Loucy (cell line): ENCODE measurements at regions not wholly inside any gene's neighbourhood (a gene's known extent, or its start where the extent isn't known, plus 50 kb on each side); places are given as distances from the start of the nearest gene placed in this dataset.

Experiments
- H2AFZ ChIP-seq: fragments of 200-600 bp; sonication (generic); 2 replicates; pipeline ENCODE4 v1.6.0; 2016; ENCODE audit warnings: antibody characterized with exemption, mild to moderate bottlenecking, low read length, moderate library complexity
- H3F3A ChIP-seq: fragments of 200-600 bp; 2 replicates; pipeline ENCODE4 v1.6.0; 2016; ENCODE audit warnings: antibody characterized with exemption, low read depth, mild to moderate bottlenecking
- H3K27me3 ChIP-seq: fragments of 200-600 bp; sonication (generic); 2 replicates; pipeline ENCODE4 v1.6.1; 2014; ENCODE audit warnings: low read length, mild to moderate bottlenecking; ENCODE audit not compliant: insufficient read depth, poor library complexity, severe bottlenecking
- H3K36me3 ChIP-seq: fragments of 200-600 bp; sonication (generic); 2 replicates; pipeline ENCODE4 v1.6.1; 2016; ENCODE audit warnings: low read length; ENCODE audit not compliant: insufficient read depth
- H3K4me1 ChIP-seq: fragments of 200-600 bp; sonication (generic); 2 replicates; pipeline ENCODE4 v1.5.1; 2014; ENCODE audit warnings: low read length, mild to moderate bottlenecking; ENCODE audit not compliant: insufficient read depth, poor library complexity, severe bottlenecking
- H3K4me2 ChIP-seq: fragments of 200-600 bp; sonication (generic); 2 replicates; pipeline ENCODE4 v1.6.0; 2014; ENCODE audit warnings: antibody characterized with exemption, low read length, low read depth, mild to moderate bottlenecking; ENCODE audit not compliant: poor library complexity, severe bottlenecking
- H3K4me3 ChIP-seq: fragments of 200-600 bp; sonication (generic); 2 replicates; pipeline ENCODE4 v1.5.1; 2014; ENCODE audit warnings: low read length, mild to moderate bottlenecking, mixed read lengths; ENCODE audit not compliant: poor library complexity, severe bottlenecking
- H3K79me2 ChIP-seq: fragments of 200-600 bp; sonication (generic); 2 replicates; pipeline ENCODE4 v1.6.1; 2014; ENCODE audit warnings: low read length; ENCODE audit not compliant: insufficient read depth
- H3K9ac ChIP-seq: fragments of 200-600 bp; sonication (generic); 2 replicates; pipeline ENCODE4 v1.6.0; 2014; ENCODE audit warnings: mild to moderate bottlenecking, low read depth, low read length, moderate library complexity; ENCODE audit not compliant: poor library complexity, severe bottlenecking
- H3K9me2 ChIP-seq: fragments of 200-600 bp; sonication (generic); replicated peaks from 2 replicates; pipeline ENCODE4 v1.6.1; 2016; ENCODE audit warnings: low read depth, low read length, mixed read lengths
- H3K9me3 ChIP-seq: fragments of 200-600 bp; sonication (generic); 2 replicates; pipeline ENCODE4 v1.6.1; 2014; ENCODE audit warnings: mild to moderate bottlenecking, antibody characterized with exemption, low read length, low read depth; ENCODE audit not compliant: insufficient read depth
- H4K20me1 ChIP-seq: fragments of 200-600 bp; sonication (generic); 2 replicates; pipeline ENCODE4 v1.6.0; 2014; ENCODE audit warnings: antibody characterized with exemption, low read length, mild to moderate bottlenecking; ENCODE audit not compliant: insufficient read depth, poor library complexity, severe bottlenecking
- EZH2phosphoT487 ChIP-seq: fragments of 200-600 bp; IDR thresholded peaks from 2 replicates; pipeline ENCODE4 v1.6.1; 2018; ENCODE audit warnings: antibody characterized with exemption, mild to moderate bottlenecking, moderate library complexity, borderline replicate concordance
- TF ChIP-seq, protein P1 (sequence below): fragments of 200-600 bp; sonication (generic); conservative IDR thresholded peaks from 2 replicates; pipeline ENCODE4 v1.5.1; 2014; ENCODE audit warnings: mild to moderate bottlenecking, antibody characterized with exemption, low read length

DNA sequence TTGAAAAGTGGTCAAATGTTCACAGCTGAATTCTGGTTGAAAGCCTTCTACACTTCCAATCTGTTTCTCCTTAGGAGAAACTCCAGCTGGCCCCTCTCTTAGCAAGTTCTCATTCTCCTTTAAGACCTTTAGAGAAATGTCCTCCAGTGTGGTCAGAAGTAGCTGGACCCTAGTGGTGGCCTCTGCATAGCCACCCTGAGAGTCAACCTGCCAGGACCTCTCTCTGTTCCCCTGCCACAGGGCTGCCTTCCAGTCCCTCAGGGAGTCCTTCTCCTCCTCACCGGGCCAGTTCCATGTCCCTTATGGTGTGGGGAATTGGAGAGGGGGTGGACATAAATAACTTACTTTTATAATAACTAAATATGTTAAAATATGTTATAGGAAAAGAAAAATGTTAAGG lies 200.9 kb upstream of the PKDCC start:
- TF ChIP-seq, protein P1, sequence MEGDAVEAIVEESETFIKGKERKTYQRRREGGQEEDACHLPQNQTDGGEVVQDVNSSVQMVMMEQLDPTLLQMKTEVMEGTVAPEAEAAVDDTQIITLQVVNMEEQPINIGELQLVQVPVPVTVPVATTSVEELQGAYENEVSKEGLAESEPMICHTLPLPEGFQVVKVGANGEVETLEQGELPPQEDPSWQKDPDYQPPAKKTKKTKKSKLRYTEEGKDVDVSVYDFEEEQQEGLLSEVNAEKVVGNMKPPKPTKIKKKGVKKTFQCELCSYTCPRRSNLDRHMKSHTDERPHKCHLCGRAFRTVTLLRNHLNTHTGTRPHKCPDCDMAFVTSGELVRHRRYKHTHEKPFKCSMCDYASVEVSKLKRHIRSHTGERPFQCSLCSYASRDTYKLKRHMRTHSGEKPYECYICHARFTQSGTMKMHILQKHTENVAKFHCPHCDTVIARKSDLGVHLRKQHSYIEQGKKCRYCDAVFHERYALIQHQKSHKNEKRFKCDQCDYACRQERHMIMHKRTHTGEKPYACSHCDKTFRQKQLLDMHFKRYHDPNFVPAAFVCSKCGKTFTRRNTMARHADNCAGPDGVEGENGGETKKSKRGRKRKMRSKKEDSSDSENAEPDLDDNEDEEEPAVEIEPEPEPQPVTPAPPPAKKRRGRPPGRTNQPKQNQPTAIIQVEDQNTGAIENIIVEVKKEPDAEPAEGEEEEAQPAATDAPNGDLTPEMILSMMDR: no peak
- no peak for TF ChIP-seq EZH2phosphoT487
- Histone ChIP-seq H3K9me3 (no peaks in the 10 kb centered on the region), H3K9me2 (no peaks in the 10 kb centered on the region), H3F3A (no peaks in the 10 kb centered on the region), H4K20me1 (no peaks in the 10 kb centered on the region), H3K27me3 (no peaks in the 10 kb centered on the region), H3K4me1 (no peaks in the 10 kb centered on the region), H3K9ac (no peak overlapping the region), H3K4me3 (no peak overlapping the region), H3K36me3 (no peaks in the 10 kb centered on the region), H2AFZ (no peak overlapping the region), H3K79me2 (no peaks in the 10 kb centered on the region), H3K4me2 (no peak overlapping the region)

DNA sequence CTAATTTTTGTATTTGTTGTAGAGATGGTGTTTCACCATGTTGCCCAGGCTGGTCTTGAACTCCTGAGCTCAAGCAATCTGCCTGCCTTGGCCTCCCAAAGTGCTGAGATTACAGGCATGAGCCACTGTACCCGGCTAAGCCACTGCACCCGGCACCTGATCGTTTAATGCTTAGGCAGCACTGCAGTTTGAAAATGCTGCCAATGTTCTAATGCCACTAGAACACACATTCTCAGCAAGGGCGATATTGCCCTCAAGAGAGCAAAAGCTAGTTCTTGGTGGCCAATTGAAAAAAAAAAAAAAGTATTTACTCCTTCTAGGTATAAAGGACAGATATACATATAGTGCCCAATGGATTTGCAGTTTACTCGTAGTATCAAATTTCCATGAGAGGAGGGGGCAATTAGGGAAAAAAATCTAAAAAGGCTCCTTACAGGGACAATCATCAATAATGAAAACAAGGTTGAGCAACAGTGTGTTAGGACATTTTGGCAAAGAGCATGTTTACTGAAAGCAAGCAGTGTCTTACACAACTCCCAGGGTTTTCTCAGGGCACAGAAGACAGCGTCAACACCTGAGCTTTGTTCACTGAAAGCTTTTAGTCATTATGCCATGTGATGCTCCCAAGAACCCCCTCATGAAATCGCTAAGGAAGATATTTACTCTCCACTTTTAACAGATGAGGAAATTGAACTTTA lies 199.9 kb upstream of the PKDCC start:
- no peak overlapping the region for H3K9ac ChIP-seq
- no peaks in the 10 kb centered on the region for H3K4me1 ChIP-seq
- no peak overlapping the region for H3K4me2 ChIP-seq
- H4K20me1 ChIP-seq: no peaks in the 10 kb centered on the region
- H3K4me3 ChIP-seq: no peak overlapping the region
- H3K9me2 ChIP-seq: no peaks in the 10 kb centered on the region
- H3K27me3 ChIP-seq: no peaks in the 10 kb centered on the region
- no peaks in the 10 kb centered on the region for H3K36me3 ChIP-seq
- no peaks in the 10 kb centered on the region for H3K9me3 ChIP-seq
- no peaks in the 10 kb centered on the region for H3F3A ChIP-seq
- H3K79me2 ChIP-seq: no peaks in the 10 kb centered on the region
- no peak overlapping the region for H2AFZ ChIP-seq
- TF ChIP-seq, protein P1: no peak
- no peak for TF ChIP-seq EZH2phosphoT487

DNA sequence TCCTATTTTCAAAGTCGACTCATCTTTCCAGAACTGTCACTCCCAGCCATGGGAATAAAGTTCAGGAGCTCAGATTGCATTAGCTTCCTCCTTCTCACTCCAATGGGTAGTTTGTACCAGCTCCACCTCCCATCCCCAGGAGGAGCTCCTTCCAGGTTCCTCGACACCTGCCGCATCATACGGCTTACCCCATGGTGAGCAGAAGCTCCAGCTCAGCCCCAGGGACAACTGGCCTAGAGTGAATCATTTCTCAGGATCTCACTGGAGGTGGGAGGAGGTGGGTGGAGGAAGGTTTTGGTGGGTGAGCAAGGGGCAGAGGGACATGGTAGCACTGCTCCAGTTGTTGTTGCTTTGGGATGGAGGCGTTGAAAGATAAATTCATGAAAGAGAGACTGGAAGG lies 196.3 kb upstream of the PKDCC start:
- Histone ChIP-seq H4K20me1 (no peaks in the 10 kb centered on the region), H3K36me3 (no peaks in the 10 kb centered on the region), H3K4me1 (no peaks in the 10 kb centered on the region), H3K9me2 (no peaks in the 10 kb centered on the region), H3K79me2 (no peaks in the 10 kb centered on the region), H3F3A (no peaks in the 10 kb centered on the region), H3K27me3 (no peaks in the 10 kb centered on the region), H2AFZ (no peak overlapping the region), H3K4me3 (no peak overlapping the region), H3K9ac (no peak overlapping the region), H3K4me2 (no peak overlapping the region), H3K9me3 (no peaks in the 10 kb centered on the region)
- no peak for TF ChIP-seq EZH2phosphoT487
- TF ChIP-seq, protein P1: no peak
